ENCODE measurements at regions not wholly inside any gene's neighbourhood (a gene's known extent, or its start where the extent isn't known, plus 50 kb on each side); places are given as distances from the start of the nearest gene placed in this dataset.

- DNase-seq (no peak), ATAC-seq (ENCODE audit: low read depth) (no peak)
- CTCF ChIA-PET: no interaction called here
- Mint-ChIP-seq H3K9me3 (ENCODE audit: insufficient read depth) (no peaks in the 10 kb centered on the region), H3K4me1 (no peaks in the 10 kb centered on the region), H3K27ac (no peak overlapping the region), H3K27me3 (peaks cover 8% of the 10 kb centered on the region), H3K4me3 (no peak overlapping the region)
- H4K20me1 ChIP-seq (ENCODE audit: control insufficient read depth, insufficient read depth, low read length, poor library complexity, severe bottlenecking): no peaks in the 10 kb centered on the region
- POLR2A ChIA-PET: no interaction called here
- no peaks in the 10 kb centered on the region for H3K36me3 ChIP-seq (replicated peaks in 1 of 2; ENCODE audit: control extremely low read depth in 1 of 2, control insufficient read depth in 1 of 2, extremely low read depth in 1 of 2, insufficient read depth in 2 of 2, low read length in 1 of 2)
- H3K27ac ChIP-seq (ENCODE audit: low read length in 2 of 2): no peak overlapping the region
- no peak overlapping the region for H3K9ac ChIP-seq (ENCODE audit: low read length)
- H3K79me2 ChIP-seq (ENCODE audit: control insufficient read depth, insufficient read depth, low read length): no peaks in the 10 kb centered on the region
- no peaks in the 10 kb centered on the region for H3K9me3 ChIP-seq (ENCODE audit: control extremely low read depth in 1 of 3, control insufficient read depth in 2 of 3, insufficient read depth in 1 of 3, low read length in 2 of 3)
- WGBS (ENCODE audit: insufficient coverage): 100% methylated on average over 4 of the region's 7 CpGs
- H3K4me2 ChIP-seq (replicated peaks; ENCODE audit: low read depth, low read length, poor library complexity, severe bottlenecking): no peak overlapping the region
- no peak overlapping the region for H2AFZ ChIP-seq (ENCODE audit: insufficient read depth, low read depth, low read length, poor library complexity, severe bottlenecking)
- H3K4me1 ChIP-seq (ENCODE audit: control insufficient read depth in 2 of 2, insufficient read depth in 2 of 2, low read length in 2 of 2): no peaks in the 10 kb centered on the region
- no peak overlapping the region for H3K4me3 ChIP-seq (ENCODE audit: control extremely low read depth in 1 of 5, extremely low read depth in 1 of 5, insufficient read depth in 1 of 5, low read depth in 2 of 5, low read length in 4 of 5)
- TF ChIP-seq, protein P1, sequence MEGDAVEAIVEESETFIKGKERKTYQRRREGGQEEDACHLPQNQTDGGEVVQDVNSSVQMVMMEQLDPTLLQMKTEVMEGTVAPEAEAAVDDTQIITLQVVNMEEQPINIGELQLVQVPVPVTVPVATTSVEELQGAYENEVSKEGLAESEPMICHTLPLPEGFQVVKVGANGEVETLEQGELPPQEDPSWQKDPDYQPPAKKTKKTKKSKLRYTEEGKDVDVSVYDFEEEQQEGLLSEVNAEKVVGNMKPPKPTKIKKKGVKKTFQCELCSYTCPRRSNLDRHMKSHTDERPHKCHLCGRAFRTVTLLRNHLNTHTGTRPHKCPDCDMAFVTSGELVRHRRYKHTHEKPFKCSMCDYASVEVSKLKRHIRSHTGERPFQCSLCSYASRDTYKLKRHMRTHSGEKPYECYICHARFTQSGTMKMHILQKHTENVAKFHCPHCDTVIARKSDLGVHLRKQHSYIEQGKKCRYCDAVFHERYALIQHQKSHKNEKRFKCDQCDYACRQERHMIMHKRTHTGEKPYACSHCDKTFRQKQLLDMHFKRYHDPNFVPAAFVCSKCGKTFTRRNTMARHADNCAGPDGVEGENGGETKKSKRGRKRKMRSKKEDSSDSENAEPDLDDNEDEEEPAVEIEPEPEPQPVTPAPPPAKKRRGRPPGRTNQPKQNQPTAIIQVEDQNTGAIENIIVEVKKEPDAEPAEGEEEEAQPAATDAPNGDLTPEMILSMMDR (IDR thresholded peaks at IDR 0.05): no peak
- TF ChIP-seq EZH2 (IDR thresholded peaks at IDR 0.05; ENCODE audit: borderline replicate concordance, insufficient read depth, low read depth, low read length, poor library complexity, severe bottlenecking): no peak
- H3K27me3 ChIP-seq (replicated peaks in 1 of 4; ENCODE audit: control extremely low read depth in 1 of 4, control insufficient read depth in 3 of 4, insufficient read depth in 4 of 4, low read length in 3 of 4): no peaks in the 10 kb centered on the region
- intact Hi-C loops (cut with micrococcal nuclease): no loop called here
Measured at GRCh38 chr2:223542501-223542900, 59.7 kb downstream of the SCG2 start.

- no peaks in the 10 kb centered on the region for H3K4me1 ChIP-seq (ENCODE audit: control insufficient read depth in 2 of 2, insufficient read depth in 2 of 2, low read length in 2 of 2)
- H3K36me3 ChIP-seq (replicated peaks in 1 of 2; ENCODE audit: control extremely low read depth in 1 of 2, control insufficient read depth in 1 of 2, extremely low read depth in 1 of 2, insufficient read depth in 2 of 2, low read length in 1 of 2): no peaks in the 10 kb centered on the region
- WGBS (ENCODE audit: insufficient coverage): 44% methylated on average over 2 of the region's 2 CpGs
- H2AFZ ChIP-seq (ENCODE audit: insufficient read depth, low read depth, low read length, poor library complexity, severe bottlenecking): no peak overlapping the region
- no peak overlapping the region for H3K4me3 ChIP-seq (ENCODE audit: control extremely low read depth in 1 of 5, extremely low read depth in 1 of 5, insufficient read depth in 1 of 5, low read depth in 2 of 5, low read length in 4 of 5)
- no peak overlapping the region for H3K27ac Mint-ChIP-seq
- TF ChIP-seq EZH2 (IDR thresholded peaks at IDR 0.05; ENCODE audit: borderline replicate concordance, insufficient read depth, low read depth, low read length, poor library complexity, severe bottlenecking): no peak
- TF ChIP-seq, protein P1 (IDR thresholded peaks at IDR 0.05): no peak
- no peak overlapping the region for H3K4me3 Mint-ChIP-seq
- H4K20me1 ChIP-seq (ENCODE audit: control insufficient read depth, insufficient read depth, low read length, poor library complexity, severe bottlenecking): no peaks in the 10 kb centered on the region
- DNase-seq (no peak), ATAC-seq (ENCODE audit: low read depth) (no peak)
- H3K27me3 Mint-ChIP-seq: peaks cover 3% of the 10 kb centered on the region
- H3K9me3 Mint-ChIP-seq (ENCODE audit: insufficient read depth): no peaks in the 10 kb centered on the region
- no peak overlapping the region for H3K9ac ChIP-seq (ENCODE audit: low read length)
- H3K27me3 ChIP-seq (replicated peaks in 1 of 4; ENCODE audit: control extremely low read depth in 1 of 4, control insufficient read depth in 3 of 4, insufficient read depth in 4 of 4, low read length in 3 of 4): no peaks in the 10 kb centered on the region
- no peaks in the 10 kb centered on the region for H3K4me1 Mint-ChIP-seq
- no peaks in the 10 kb centered on the region for H3K79me2 ChIP-seq (ENCODE audit: control insufficient read depth, insufficient read depth, low read length)
- ChIA-PET POLR2A (no interaction called here), CTCF (no interaction called here)
- H3K4me2 ChIP-seq (replicated peaks; ENCODE audit: low read depth, low read length, poor library complexity, severe bottlenecking): no peak overlapping the region
- no peaks in the 10 kb centered on the region for H3K9me3 ChIP-seq (ENCODE audit: control extremely low read depth in 1 of 3, control insufficient read depth in 2 of 3, insufficient read depth in 1 of 3, low read length in 2 of 3)
- H3K27ac ChIP-seq (ENCODE audit: low read length in 2 of 2): no peak overlapping the region
- intact Hi-C loops (cut with micrococcal nuclease): no loop called here
Measured at GRCh38 chr2:223545406-223545805, 56.8 kb downstream of the SCG2 start.

Measured in B cell (primary cell).